ENCODE measurements at regions not wholly inside any gene's neighbourhood (a gene's known extent, or its start where the extent isn't known, plus 50 kb on each side); places are given as distances from the start of the nearest gene placed in this dataset.

GRCh38 chr6:4336778-4337442 is 201.5 kb upstream of the ECI2 start (continued):
- TF ChIP-seq, protein P1, sequence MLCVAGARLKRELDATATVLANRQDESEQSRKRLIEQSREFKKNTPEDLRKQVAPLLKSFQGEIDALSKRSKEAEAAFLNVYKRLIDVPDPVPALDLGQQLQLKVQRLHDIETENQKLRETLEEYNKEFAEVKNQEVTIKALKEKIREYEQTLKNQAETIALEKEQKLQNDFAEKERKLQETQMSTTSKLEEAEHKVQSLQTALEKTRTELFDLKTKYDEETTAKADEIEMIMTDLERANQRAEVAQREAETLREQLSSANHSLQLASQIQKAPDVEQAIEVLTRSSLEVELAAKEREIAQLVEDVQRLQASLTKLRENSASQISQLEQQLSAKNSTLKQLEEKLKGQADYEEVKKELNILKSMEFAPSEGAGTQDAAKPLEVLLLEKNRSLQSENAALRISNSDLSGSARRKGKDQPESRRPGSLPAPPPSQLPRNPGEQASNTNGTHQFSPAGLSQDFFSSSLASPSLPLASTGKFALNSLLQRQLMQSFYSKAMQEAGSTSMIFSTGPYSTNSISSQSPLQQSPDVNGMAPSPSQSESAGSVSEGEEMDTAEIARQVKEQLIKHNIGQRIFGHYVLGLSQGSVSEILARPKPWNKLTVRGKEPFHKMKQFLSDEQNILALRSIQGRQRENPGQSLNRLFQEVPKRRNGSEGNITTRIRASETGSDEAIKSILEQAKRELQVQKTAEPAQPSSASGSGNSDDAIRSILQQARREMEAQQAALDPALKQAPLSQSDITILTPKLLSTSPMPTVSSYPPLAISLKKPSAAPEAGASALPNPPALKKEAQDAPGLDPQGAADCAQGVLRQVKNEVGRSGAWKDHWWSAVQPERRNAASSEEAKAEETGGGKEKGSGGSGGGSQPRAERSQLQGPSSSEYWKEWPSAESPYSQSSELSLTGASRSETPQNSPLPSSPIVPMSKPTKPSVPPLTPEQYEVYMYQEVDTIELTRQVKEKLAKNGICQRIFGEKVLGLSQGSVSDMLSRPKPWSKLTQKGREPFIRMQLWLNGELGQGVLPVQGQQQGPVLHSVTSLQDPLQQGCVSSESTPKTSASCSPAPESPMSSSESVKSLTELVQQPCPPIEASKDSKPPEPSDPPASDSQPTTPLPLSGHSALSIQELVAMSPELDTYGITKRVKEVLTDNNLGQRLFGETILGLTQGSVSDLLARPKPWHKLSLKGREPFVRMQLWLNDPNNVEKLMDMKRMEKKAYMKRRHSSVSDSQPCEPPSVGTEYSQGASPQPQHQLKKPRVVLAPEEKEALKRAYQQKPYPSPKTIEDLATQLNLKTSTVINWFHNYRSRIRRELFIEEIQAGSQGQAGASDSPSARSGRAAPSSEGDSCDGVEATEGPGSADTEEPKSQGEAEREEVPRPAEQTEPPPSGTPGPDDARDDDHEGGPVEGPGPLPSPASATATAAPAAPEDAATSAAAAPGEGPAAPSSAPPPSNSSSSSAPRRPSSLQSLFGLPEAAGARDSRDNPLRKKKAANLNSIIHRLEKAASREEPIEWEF (CRISPR knock-in tag; IDR thresholded peaks at IDR 0.05): 0 out of 2 replicates have a peak, but pooled peaks have one; percentile 59
- TF ChIP-seq GATAD2B (IDR thresholded peaks at IDR 0.05; ENCODE audit: borderline replicate concordance) (peak; percentile 53; the same call in 1 of the 2 replicates), JUNB (CRISPR knock-in tag; conservative IDR thresholded peaks at IDR 0.05) (peak; percentile 58), ZNF644 (tag; IDR thresholded peaks at IDR 0.05; ENCODE audit: low read depth) (peak; percentile 65), KLF6 (CRISPR knock-in tag; IDR thresholded peaks at IDR 0.05; ENCODE audit: borderline replicate concordance) (0 out of 2 replicates have a peak, but pooled peaks have one; percentile 31), ZNF583 (CRISPR knock-in tag; IDR thresholded peaks at IDR 0.05) (0 out of 2 replicates have a peak, but pooled peaks have one; percentile 34), NFE2 (IDR thresholded peaks at IDR 0.05; ENCODE audit: low read depth) (peak; percentile 46), KLF16 (IDR thresholded peaks at IDR 0.05) (0 out of 2 replicates have a peak, but pooled peaks have one; percentile 4), MAFG (tag; conservative IDR thresholded peaks at IDR 0.05) (peak; percentile 98), CREB1 (IDR thresholded peaks at IDR 0.05) (no peak), CREB1 (CRISPR knock-in tag; IDR thresholded peaks at IDR 0.05) (peak; percentile 26; the same call in 1 of the 2 replicates), TOE1 (IDR thresholded peaks at IDR 0.05; ENCODE audit: borderline replicate concordance) (0 out of 2 replicates have a peak, but pooled peaks have one; percentile 37), TOE1 (CRISPR knock-in tag; IDR thresholded peaks at IDR 0.05; ENCODE audit: borderline replicate concordance, low read depth) (no peak), KDM4B (IDR thresholded peaks at IDR 0.05; ENCODE audit: borderline replicate concordance in 2 of 2, low read depth in 1 of 2) (0 out of 4 replicates have a peak, but pooled peaks of 1 of the 2 experiments have one; percentile 10), ZNF766 (CRISPR knock-in tag; conservative IDR thresholded peaks at IDR 0.05) (0 out of 2 replicates have a peak, but pooled peaks have one; percentile 22), TAL1 (IDR thresholded peaks at IDR 0.05) (peak; percentile 17; the same call in 1 of the 2 replicates), HDAC2 (IDR thresholded peaks at IDR 0.05) (peak; percentile 61; the same call in 1 of the 2 replicates), KDM1A (IDR thresholded peaks at IDR 0.05) (peak; percentile 14 to 51; a peak in 1 of 4 replicates), MAFK (IDR thresholded peaks at IDR 0.05; ENCODE audit: low read length) (peak; percentile 97), RAD51 (IDR thresholded peaks at IDR 0.05; ENCODE audit: borderline replicate concordance, low read depth) (peak; percentile 28; the same call in 1 of the 2 replicates), POU5F1 (IDR thresholded peaks at IDR 0.05; ENCODE audit: borderline replicate concordance, low read depth, low read length, partially characterized antibody) (no peak), NRF1 (conservative IDR thresholded peaks at IDR 0.05 in 1 of 2, IDR thresholded peaks at IDR 0.05 in 1 of 2) (peak; percentile 15 to 39; a peak in 2 of 4 replicates), MEIS2 (IDR thresholded peaks at IDR 0.05; ENCODE audit: partially characterized antibody) (peak; percentile 92)
- TF ChIP-seq, protein P2, sequence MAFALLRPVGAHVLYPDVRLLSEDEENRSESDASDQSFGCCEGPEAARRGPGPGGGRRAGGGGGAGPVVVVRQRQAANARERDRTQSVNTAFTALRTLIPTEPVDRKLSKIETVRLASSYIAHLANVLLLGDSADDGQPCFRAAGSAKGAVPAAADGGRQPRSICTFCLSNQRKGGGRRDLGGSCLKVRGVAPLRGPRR (CRISPR knock-in tag; IDR thresholded peaks at IDR 0.05): no peak

All from K562 (cell line).